NCI-H69 (cell line): ENCODE measurements at regions not wholly inside any gene's neighbourhood (a gene's known extent, or its start where the extent isn't known, plus 50 kb on each side); places are given as distances from the start of the nearest gene placed in this dataset.

ENCODE experiments used
- DNase-seq: peaks from one replicate; lab custom pipeline; 2025; lab: John Stamatoyannopoulos, UW

GRCh38 chr4:157667836-157668235, 447.3 kb downstream of the GRIA2 start:
- no peak for DNase-seq

DNA sequence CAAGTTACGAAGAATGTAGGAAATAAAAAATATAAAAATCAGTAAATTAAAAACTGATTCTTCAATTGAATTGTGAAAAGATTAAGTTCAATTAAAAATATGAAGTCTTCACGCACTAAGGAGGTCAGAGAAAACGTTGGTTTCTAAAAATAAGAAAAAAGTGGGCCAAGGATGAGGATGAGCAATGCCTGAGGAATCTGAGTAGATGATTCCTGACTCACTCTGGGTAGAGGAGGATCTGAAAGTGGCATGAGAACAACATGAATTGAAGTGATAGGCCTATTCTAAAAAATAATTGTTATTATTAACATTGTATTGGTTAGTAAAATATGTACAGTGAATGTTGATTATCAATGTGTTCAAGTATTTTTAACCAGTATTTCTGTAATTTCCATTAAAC, 444.2 kb downstream of the GRIA2 start:
- DNase-seq: no peak

- DNase-seq: peak; percentile 26
Measured at GRCh38 chr4:157655096-157655809, 434.7 kb downstream of the GRIA2 start.

DNA sequence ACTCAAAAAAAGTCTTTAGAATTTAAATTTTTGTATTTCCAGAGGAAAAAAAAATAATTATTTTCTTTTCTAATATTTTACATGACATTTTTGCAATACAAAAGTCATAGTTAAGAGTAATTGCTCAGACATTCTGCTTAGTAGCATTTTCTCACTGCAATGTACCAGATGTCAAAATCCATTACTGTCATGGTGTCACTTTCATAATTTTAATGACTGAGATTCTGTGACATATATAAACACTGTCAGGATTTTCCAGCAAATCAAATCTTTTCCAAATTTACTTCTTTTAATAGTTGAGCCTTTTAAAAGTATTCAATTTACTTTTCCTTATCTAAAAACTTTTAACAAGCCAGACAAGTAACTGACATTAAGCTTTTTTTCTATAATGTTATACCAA, 422.7 kb downstream of the GRIA2 start:
- no peak for DNase-seq

DNA sequence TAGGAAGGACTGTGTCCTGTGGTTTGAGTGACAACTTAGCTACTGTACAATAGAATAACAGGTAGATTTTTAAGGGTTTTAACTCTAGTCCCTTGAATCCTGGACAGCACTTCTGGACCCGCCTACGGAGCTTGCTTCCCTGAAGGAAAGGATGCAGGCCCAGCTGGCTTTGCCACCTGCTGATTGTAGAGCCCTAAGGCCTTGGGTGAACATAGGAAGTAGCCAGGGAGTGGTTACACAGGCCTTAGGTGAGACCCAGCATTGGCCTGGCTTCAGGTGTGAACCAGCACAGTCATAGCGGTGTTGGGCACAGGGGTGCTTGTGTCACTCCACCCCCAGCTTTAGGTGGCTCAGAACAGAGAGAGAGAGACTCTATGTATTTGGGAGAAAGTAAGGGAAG, 413.5 kb downstream of the GRIA2 start:
- no peak for DNase-seq

GRCh38 chr4:157616741-157617472, 396.4 kb downstream of the GRIA2 start:
- no peak for DNase-seq

DNA sequence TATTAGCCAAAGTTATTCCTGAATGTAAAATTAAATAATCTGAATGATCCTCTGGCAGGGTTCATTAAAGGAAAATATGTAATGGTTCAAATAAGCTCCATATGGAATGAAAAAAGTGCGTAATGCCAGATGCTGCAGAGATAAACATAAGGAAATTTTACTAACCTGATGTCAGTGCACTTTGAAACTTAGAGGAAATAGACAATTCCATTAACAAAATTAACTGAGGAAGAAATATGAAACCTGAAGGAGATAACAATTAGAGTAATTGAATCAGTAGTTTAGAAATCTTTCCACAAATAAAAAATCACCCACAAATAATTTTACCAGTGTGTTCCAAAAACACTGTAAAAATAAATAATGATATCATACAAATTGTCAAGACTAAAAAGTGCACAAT, 387.5 kb downstream of the GRIA2 start:
- DNase-seq: no peak

GRCh38 chr4:157600583-157600982, 380.1 kb downstream of the GRIA2 start:
- DNase-seq: peak; percentile 9

- DNase-seq: no peak
Measured at GRCh38 chr4:157591245-157591644, 370.7 kb downstream of the GRIA2 start.

GRCh38 chr4:157590679-157591078, 370.2 kb downstream of the GRIA2 start:
- no peak for DNase-seq

GRCh38 chr4:157587681-157588423, 367.3 kb downstream of the GRIA2 start:
- DNase-seq: no peak

GRCh38 chr4:157582141-157582540, 361.6 kb downstream of the GRIA2 start:
- no peak for DNase-seq

GRCh38 chr4:157576671-157577217, 356.2 kb downstream of the GRIA2 start:
- DNase-seq: peak; percentile 6

GRCh38 chr4:157575339-157575738, 354.8 kb downstream of the GRIA2 start:
- no peak for DNase-seq

GRCh38 chr4:157574606-157575005, 354.1 kb downstream of the GRIA2 start:
- no peak for DNase-seq

DNA sequence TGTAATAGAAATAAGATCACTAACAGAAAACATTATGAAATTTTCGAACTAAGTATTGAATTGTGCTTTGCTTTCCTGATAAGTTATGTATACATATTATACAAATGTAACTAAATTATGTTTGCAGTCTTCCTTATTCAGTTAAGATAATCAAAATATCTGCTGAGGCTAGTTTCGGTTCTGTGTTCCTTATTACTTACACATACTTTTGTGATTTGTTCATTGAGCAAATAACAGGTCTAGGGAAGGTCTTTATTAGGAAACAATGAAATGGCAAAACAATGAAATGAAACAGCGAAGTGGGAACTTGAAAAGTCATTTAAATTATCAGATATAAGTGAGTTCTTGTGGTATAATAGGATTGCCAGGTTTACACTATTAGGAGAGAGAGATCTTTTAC, 352.4 kb downstream of the GRIA2 start:
- no peak for DNase-seq

GRCh38 chr4:157572284-157572683, 351.8 kb downstream of the GRIA2 start:
- DNase-seq: no peak

DNA sequence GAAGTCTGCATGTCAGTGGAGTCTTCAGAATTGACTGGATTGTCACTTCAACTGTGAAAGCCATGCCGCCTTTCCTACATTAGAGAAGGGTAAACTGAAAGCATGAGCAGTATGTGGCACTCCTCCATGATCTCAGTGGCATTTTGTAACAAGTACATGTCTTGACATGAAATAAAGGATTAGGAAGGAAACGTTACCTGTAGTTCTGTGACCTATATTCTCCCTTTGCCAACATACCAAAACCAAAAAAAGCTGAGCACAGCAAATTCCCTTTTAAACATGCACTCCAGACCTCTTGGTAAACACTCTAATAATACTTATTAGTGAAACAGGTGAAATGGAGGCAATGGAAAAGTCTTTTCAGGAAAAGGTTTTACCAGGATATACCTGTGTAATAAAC, 344.2 kb downstream of the GRIA2 start:
- DNase-seq: no peak

DNA sequence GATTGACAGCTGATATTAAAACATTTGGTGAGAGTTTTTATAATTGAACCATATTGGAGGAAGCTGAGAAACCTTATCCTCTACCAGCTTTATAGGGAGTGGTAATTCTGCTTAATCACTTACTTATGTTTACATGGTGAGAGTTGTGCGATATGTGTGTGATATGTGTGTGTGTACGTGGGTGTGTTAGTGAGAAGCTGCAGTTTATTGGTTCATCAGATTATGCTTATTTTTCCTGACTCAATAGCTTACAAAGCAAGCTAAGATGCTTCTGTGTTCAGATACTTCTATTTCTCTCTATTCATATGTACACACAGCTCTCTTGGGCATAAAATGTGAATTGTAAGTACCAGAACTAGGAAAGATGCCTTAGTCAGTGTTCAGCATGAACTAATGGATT, 343.7 kb downstream of the GRIA2 start:
- no peak for DNase-seq

- no peak for DNase-seq
Measured at GRCh38 chr4:157558016-157558415, 337.5 kb downstream of the GRIA2 start.

DNA sequence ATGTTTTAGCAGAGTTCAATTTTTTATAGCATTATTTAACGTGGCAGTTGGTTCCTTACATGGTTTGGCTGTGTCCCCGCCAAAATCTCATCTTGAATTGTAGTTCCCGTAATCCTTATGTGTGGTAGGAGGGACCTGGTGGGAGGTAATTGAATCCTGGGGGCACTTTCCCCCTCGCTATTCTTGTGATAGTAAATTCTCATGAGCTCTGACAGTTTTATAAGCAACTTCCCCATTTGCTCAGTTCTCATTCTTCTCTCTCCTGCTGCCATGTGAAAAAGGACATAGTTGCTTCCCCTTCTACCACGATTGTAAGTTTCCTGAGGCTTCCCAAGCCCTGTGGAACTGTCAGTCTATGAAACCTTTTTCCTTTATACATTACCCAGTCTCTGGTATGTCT, 329.5 kb downstream of the GRIA2 start:
- no peak for DNase-seq

DNA sequence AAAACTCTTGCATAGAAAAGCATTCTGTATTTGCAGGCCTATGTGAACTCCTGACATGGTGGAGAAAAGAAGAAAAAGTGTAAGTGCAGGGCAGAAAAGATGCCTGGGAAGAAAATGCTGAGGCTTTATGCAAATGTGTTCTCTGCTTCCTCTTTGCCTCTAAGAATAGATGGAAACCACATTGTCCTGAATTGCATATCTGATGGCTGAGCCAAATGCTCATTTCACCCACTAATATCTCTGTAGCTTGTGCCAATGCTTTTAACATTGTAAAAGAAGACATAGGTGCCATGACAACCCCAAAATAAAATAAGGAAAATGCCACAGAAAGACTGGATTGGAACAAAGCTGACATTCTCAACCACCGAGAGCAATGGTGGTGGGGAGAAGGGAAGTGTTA, 307.4 kb downstream of the GRIA2 start:
- DNase-seq: no peak

DNA sequence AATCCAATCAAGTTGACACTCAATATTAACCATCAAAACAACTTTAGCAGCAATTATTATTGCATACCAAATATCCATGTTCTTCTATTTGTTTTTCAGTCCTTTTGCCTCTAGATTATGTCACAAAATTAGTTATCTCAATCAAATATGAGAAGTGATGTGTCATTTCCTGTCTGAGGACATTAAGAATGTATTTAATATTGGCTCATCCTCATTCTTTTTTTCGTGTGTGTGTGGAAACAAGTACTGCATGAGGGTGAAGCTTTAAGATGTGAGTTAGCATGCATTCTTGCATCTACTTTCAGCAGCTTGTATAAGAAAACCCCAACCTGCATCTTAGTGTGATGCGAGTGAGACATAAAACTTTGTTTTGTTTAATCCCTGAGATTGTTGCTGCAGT, 301.4 kb downstream of the GRIA2 start:
- DNase-seq: no peak
